GM12878 (cell line): ENCODE measurements at regions not wholly inside any gene's neighbourhood (a gene's known extent, or its start where the extent isn't known, plus 50 kb on each side); places are given as distances from the start of the nearest gene placed in this dataset.

ENCODE experiments used
- ATAC-seq: fragments of 200-7000 bp; cut with Tn5 transposase; 3 replicates; pipeline ENCODE4 v1.9.1; 2020; ENCODE audit warnings: mild to moderate bottlenecking, moderate library complexity
- BruUV-seq: library from RNA; stranded (reverse); fragments of 400-500 nt; replicated peaks from 2 replicates; lab custom pipeline; 2021; lab: Mats Ljungman, UMichigan
- CTCF ChIA-PET: fragments of 300-600 bp; sonication (Branson Sonifier 250); formaldehyde crosslinking; extraction: SDS; loops from one replicate; lab custom pipeline; 2021; ENCODE audit warnings: inconsistent platforms; lab: Yijun Ruan, JAX
- POLR2A ChIA-PET: fragments of 350-600 bp; formaldehyde crosslinking; extraction: SDS; loops from one replicate; lab custom pipeline; 2021; ENCODE audit warnings: inconsistent platforms; lab: Charles Lee
- RAD21 ChIA-PET: fragments of 300-600 bp; sonication (Branson Sonifier 250); formaldehyde crosslinking; loops from one replicate; lab custom pipeline; 2023; ENCODE audit warnings: antibody characterized with exemption; ENCODE audit not compliant: unreplicated experiment; lab: Charles Lee
- SMC1A ChIA-PET: fragments of 300-600 bp; sonication (Branson Sonifier 250); formaldehyde crosslinking; loops from one replicate; lab custom pipeline; 2023; ENCODE audit not compliant: unreplicated experiment, uncharacterized antibody; lab: Charles Lee
- DNase-seq: peaks from one replicate; pipeline ENCODE4 v3.0.0-alpha.2; 2011; ENCODE audit warnings: low read depth, low spot score
- FAIRE-seq: peaks from 3 replicates; lab custom pipeline; 2011; peaks lifted over from hg19 to GRCh38; lab: Jason Lieb, UNC
- H2AFZ ChIP-seq: 2 replicates; pipeline ENCODE4 v1.6.0; 2011; ENCODE audit warnings: low read depth, low read length, control low read depth; ENCODE audit not compliant: control insufficient read depth
- H3K27ac ChIP-seq: 2 replicates; pipeline ENCODE4 v1.5.1; 2011; ENCODE audit warnings: control low read depth; ENCODE audit not compliant: control insufficient read depth, insufficient read depth
- H3K27me3 ChIP-seq, 2 experiments: replicated peaks in 1 of 2; 2 replicates each; pipeline versions ENCODE4 v1.6.0 to v1.6.1; 2011; ENCODE audit warnings: low read length in 1 of 2; ENCODE audit not compliant: control insufficient read depth in 2 of 2, insufficient read depth in 2 of 2
- H3K36me3 ChIP-seq, 2 experiments: 2 replicates each; pipeline ENCODE4 v1.5.1; 2011; ENCODE audit warnings: low read length in 1 of 2; ENCODE audit not compliant: control insufficient read depth in 2 of 2, insufficient read depth in 2 of 2
- H3K4me1 ChIP-seq: 2 replicates; pipeline ENCODE4 v1.6.1; 2011; ENCODE audit warnings: mild to moderate bottlenecking, low read length, moderate library complexity, mixed read lengths; ENCODE audit not compliant: control insufficient read depth, insufficient read depth
- H3K4me2 ChIP-seq: 2 replicates; pipeline ENCODE4 v1.6.0; 2011; ENCODE audit warnings: control low read depth; ENCODE audit not compliant: control insufficient read depth, insufficient read depth
- H3K4me3 ChIP-seq: fragments of 200-600 bp; sonication (generic); 2 replicates; pipeline ENCODE4 v1.5.1; 2016
- H3K79me2 ChIP-seq: 2 replicates; pipeline ENCODE4 v1.6.0; 2011; ENCODE audit warnings: low read length; ENCODE audit not compliant: control insufficient read depth, insufficient read depth
- H3K9ac ChIP-seq: 2 replicates; pipeline ENCODE4 v1.8.0; 2011; ENCODE audit warnings: low read length, control low read depth, mixed read lengths; ENCODE audit not compliant: control insufficient read depth, insufficient read depth
- H3K9me3 ChIP-seq: replicated peaks from 3 replicates; pipeline ENCODE4 v1.5.1; 2011; ENCODE audit warnings: mild to moderate bottlenecking, low read length; ENCODE audit not compliant: control insufficient read depth, insufficient read depth
- H4K20me1 ChIP-seq: 2 replicates; pipeline ENCODE4 v1.6.0; 2011; ENCODE audit not compliant: control insufficient read depth, insufficient read depth
- BHLHE40 ChIP-seq, 2 experiments: fragments of 450-650 bp in 1 of 2; IDR thresholded peaks; 2 replicates each; pipeline ENCODE4 v1.6.1; 2011 to 2017; ENCODE audit warnings: low read depth in 2 of 2, borderline replicate concordance in 1 of 2, improper control_type of control experiment in 1 of 2, low read length in 1 of 2, mild to moderate bottlenecking in 1 of 2
- JUNB ChIP-seq: IDR thresholded peaks from 2 replicates; pipeline ENCODE4 v1.6.1; 2016; ENCODE audit warnings: antibody characterized with exemption, mild to moderate bottlenecking
- RB1 ChIP-seq: fragments of 450-650 bp; formaldehyde crosslinking; IDR thresholded peaks from 2 replicates; pipeline ENCODE4 v1.6.1; 2017; ENCODE audit warnings: mild to moderate bottlenecking, borderline replicate concordance
- SRF ChIP-seq, 2 experiments: IDR thresholded peaks; 2 replicates each; pipeline ENCODE4 v1.6.1; 2011; ENCODE audit warnings: low read depth in 2 of 2, low read length in 2 of 2, mild to moderate bottlenecking in 1 of 2, moderate library complexity in 1 of 2
- WRNIP1 ChIP-seq: IDR thresholded peaks from 2 replicates; pipeline ENCODE4 v1.6.1; 2011; ENCODE audit warnings: low read depth, low read length, improper control_type of control experiment, borderline replicate concordance
- YBX1 ChIP-seq: fragments of 450-650 bp; IDR thresholded peaks from 2 replicates; pipeline ENCODE4 v1.6.1; 2016; ENCODE audit warnings: antibody characterized with exemption
- ZZZ3 ChIP-seq: IDR thresholded peaks from 2 replicates; pipeline ENCODE4 v1.6.1; 2011; ENCODE audit warnings: low read depth; ENCODE audit not compliant: control insufficient read depth, insufficient read length
- WGBS: methylation state at CpG from one replicate; pipeline ENCODE4 v1.1.6; 2016; ENCODE audit warnings: low lambda C conversion rate; ENCODE audit not compliant: insufficient replicate concordance, insufficient coverage; ENCODE audit errors: missing lambda C conversion rate; 5-methylcytosine and 5-hydroxymethylcytosine counted together
- in situ Hi-C: fragments of 300-500 bp; cut with MboI; formaldehyde crosslinking; loops from 9 replicates; pipeline ENCODE4 v1.14.3; 2018; ENCODE audit warnings: mixed read lengths
- intact Hi-C: fragments of 100-400 bp; cut with micrococcal nuclease; formaldehyde crosslinking; loops from one replicate; pipeline ENCODE4 v1.14.2; 2022; ENCODE audit not compliant: unreplicated experiment

- TF ChIP-seq ZZZ3, result no peak
Observed at GRCh38 chr4:170724191-170724590, 634.4 kb upstream of the AADAT start (continued).

- Histone ChIP-seq H3K36me3 (no peaks in the 10 kb centered on the region), H3K9ac (no peak overlapping the region), H3K27ac (no peak overlapping the region), H3K79me2 (no peaks in the 10 kb centered on the region), H3K4me3 (no peak overlapping the region), H3K27me3 (no peaks in the 10 kb centered on the region), H4K20me1 (no peaks in the 10 kb centered on the region), H3K9me3 (no peaks in the 10 kb centered on the region), H2AFZ (no peak overlapping the region), H3K4me2 (no peak overlapping the region), H3K4me1 (no peaks in the 10 kb centered on the region)
- ATAC-seq, result no peak
- ChIA-PET RAD21 (no interaction called here), CTCF (interaction anchor here (0.6 to 1.7 kb wide), 2 partner anchors 53 to 134 kb away, joined by 3 to 4 read pairs; no protein-coding TSS in a partner anchor), SMC1A (interaction anchor here (2.6 kb wide), 1 partner anchor 17 kb away, joined by 7 read pairs; no protein-coding TSS in a partner anchor), POLR2A (no interaction called here)
- 49% methylated on average over 2 of the region's 2 CpGs for WGBS
- no peak for TF ChIP-seq WRNIP1
- no peak for TF ChIP-seq RB1
- no peak for TF ChIP-seq JUNB
- no peak for TF ChIP-seq BHLHE40 (IDR thresholded peaks at IDR 0.05; ENCODE audit: borderline replicate concordance in 1 of 2, low read depth in 2 of 2, low read length in 1 of 2)
- TF ChIP-seq SRF (IDR thresholded peaks at IDR 0.05; ENCODE audit: low read depth in 2 of 2, low read length in 2 of 2), result no peak
- TF ChIP-seq YBX1, result no peak
- FAIRE-seq, result no peak
- no TSS peak for BruUV-seq
- in situ Hi-C loops (no loop called here), intact Hi-C loops (no loop called here)
- DNase-seq, result no peak
Observed at GRCh38 chr4:170723171-170723570, 633.4 kb upstream of the AADAT start.
